Thoracic aorta (tissue), 2 donors: ENCODE measurements at regions not wholly inside any gene's neighbourhood (a gene's known extent, or its start where the extent isn't known, plus 50 kb on each side); places are given as distances from the start of the nearest gene placed in this dataset.
"Not testable (repeated sequence)": the region's sequence is repeated elsewhere in the genome, so short reads cannot be mapped to it uniquely, and the experiment has no call there.

Source experiments
- ATAC-seq: fragments of 150-250 bp; one replicate; pipeline ENCODE4 v1.8.0; 2017; ENCODE audit warnings: low read depth; ENCODE audit not compliant: insufficient number of reproducible peaks, low FRiP score
- DNase-seq: peaks from one replicate; pipeline ENCODE4 v3.0.0-alpha.2; 2020; ENCODE audit warnings: low spot score
- H3K27ac ChIP-seq, 2 donors: fragments of 200-600 bp; sonication (generic); 1 replicate in 1 of 2; 2 replicates in 1 of 2; pipeline ENCODE4 v1.5.1; 2016; ENCODE audit warnings: mild to moderate bottlenecking in 2 of 2, moderate library complexity in 2 of 2
- H3K27me3 ChIP-seq: fragments of 200-600 bp; sonication (generic); replicated peaks from 2 replicates; pipeline ENCODE4 v1.6.0; 2016; ENCODE audit warnings: mild to moderate bottlenecking; ENCODE audit not compliant: insufficient read depth
- H3K36me3 ChIP-seq: fragments of 200-600 bp; sonication (generic); one replicate; pipeline ENCODE4 v1.5.1; 2016
- H3K4me1 ChIP-seq, 2 donors: fragments of 200-600 bp; sonication (generic); 1 replicate in 1 of 2; 2 replicates in 1 of 2; pipeline versions ENCODE4 v1.5.1 to v1.6.0; 2016; ENCODE audit warnings: low read depth in 2 of 2, mild to moderate bottlenecking in 1 of 2; ENCODE audit not compliant: control insufficient read depth in 1 of 2
- H3K4me3 ChIP-seq: fragments of 200-600 bp; sonication (generic); 2 replicates; pipeline ENCODE4 v1.5.1; 2016; ENCODE audit warnings: mild to moderate bottlenecking
- H3K9me3 ChIP-seq: fragments of 200-600 bp; sonication (generic); 2 replicates; pipeline ENCODE4 v1.5.1; 2016
- TF ChIP-seq, protein P1 (sequence below): fragments of 200-600 bp; sonication (generic); IDR thresholded peaks from one replicate; pipeline ENCODE4 v1.5.1; 2019; ENCODE audit warnings: antibody characterized with exemption

DNA sequence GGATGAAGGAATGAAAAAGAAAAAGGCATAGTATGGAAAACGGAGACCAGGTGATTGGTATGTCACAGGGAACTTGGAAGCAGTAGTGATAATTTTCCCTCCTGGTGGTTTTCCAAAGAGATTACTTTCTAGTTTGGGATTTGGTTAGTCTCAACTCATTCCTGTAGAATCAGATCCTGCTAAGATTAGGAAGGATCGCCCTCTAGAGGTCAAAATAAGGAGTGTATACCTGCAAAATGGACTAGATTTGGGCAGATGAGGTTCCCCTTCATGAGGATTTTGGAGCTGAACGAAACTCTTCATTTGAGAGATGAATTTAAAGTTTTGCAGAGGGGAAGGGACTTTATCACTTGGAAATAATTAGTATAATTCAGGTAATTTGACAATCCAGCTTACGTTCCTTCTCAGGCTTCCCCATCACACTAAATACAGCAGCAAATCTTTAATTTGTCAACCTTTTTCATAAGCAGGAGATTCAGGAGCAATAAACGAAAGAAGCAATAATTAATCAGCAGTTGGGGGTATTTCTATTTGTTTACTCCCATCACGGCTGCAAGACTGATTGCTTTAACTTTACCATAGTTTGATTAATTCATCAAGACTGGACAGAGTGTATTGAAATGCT lies 65.2 kb downstream of the CCDC195 start:
- Histone ChIP-seq H3K27me3 (no peaks in the 10 kb centered on the region), H3K36me3 (no peaks in the 10 kb centered on the region), H3K9me3 (no peaks in the 10 kb centered on the region), H3K4me3 (no peak overlapping the region), H3K4me1 (no peaks in the 10 kb centered on the region), H3K27ac (no peak overlapping the region)
- TF ChIP-seq, protein P1, sequence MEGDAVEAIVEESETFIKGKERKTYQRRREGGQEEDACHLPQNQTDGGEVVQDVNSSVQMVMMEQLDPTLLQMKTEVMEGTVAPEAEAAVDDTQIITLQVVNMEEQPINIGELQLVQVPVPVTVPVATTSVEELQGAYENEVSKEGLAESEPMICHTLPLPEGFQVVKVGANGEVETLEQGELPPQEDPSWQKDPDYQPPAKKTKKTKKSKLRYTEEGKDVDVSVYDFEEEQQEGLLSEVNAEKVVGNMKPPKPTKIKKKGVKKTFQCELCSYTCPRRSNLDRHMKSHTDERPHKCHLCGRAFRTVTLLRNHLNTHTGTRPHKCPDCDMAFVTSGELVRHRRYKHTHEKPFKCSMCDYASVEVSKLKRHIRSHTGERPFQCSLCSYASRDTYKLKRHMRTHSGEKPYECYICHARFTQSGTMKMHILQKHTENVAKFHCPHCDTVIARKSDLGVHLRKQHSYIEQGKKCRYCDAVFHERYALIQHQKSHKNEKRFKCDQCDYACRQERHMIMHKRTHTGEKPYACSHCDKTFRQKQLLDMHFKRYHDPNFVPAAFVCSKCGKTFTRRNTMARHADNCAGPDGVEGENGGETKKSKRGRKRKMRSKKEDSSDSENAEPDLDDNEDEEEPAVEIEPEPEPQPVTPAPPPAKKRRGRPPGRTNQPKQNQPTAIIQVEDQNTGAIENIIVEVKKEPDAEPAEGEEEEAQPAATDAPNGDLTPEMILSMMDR, result peak; percentile 76
- ATAC-seq, result no peak
- DNase-seq, result no peak

DNA sequence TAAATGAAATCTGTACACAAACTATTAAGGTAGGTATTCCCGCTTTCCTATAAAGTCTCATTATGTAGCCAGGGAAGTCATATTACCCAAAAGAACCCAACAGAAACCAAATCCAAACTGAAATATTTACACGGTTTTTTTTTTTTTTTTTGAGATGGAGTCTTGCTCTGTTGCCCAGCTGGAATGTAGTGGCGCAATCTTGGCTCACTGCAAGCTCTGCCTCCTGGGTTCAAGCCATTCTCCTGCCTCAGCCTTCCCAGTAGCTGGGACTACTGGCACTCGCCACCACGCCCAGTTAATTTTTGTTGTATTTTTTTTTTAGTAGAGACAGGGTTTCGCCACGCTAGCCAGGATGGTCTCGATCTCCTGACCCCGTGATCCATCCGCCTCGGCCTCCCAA lies 62.5 kb upstream of the CUL3 start:
- not testable (repeated sequence) for DNase-seq, ATAC-seq, H3K27ac ChIP-seq, H3K9me3 ChIP-seq, H3K4me1 ChIP-seq, H3K36me3 ChIP-seq, H3K4me3 ChIP-seq, H3K27me3 ChIP-seq

DNA sequence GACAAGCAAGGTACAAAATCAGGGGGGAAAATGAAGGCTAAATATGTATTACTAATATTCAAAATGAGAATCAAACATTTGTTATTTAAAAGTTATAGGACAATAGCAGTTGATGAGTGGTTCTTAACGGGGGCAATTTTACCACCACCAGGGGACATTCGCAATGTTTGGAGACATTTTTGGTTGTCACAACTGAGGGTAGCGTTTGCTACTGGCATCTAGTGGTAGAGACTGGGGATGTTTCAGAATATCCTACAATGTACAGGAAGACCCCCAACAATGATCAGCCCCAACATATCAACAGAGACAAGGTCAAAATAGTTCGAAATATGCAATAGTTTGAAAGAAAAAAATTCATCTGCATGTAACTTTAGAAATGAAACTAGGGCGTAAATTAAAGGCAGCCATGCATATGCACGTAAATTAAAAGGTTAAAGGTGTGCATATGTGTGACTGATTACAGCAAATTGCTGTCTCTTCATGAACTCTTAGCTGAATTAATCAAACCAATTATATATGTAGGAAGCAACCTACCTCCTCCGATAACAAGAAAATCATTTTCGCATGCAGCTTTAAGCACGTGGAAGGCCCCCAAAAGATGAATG lies 61.2 kb upstream of the CUL3 start:
- H3K9me3 ChIP-seq, result no peaks in the 10 kb centered on the region
- H3K4me1 ChIP-seq, result no peaks in the 10 kb centered on the region
- no peak overlapping the region for H3K27ac ChIP-seq
- no peaks in the 10 kb centered on the region for H3K27me3 ChIP-seq
- TF ChIP-seq, protein P1, result peak; percentile 32
- H3K4me3 ChIP-seq, result no peak overlapping the region
- no peak for ATAC-seq
- no peak for DNase-seq
- no peaks in the 10 kb centered on the region for H3K36me3 ChIP-seq

DNA sequence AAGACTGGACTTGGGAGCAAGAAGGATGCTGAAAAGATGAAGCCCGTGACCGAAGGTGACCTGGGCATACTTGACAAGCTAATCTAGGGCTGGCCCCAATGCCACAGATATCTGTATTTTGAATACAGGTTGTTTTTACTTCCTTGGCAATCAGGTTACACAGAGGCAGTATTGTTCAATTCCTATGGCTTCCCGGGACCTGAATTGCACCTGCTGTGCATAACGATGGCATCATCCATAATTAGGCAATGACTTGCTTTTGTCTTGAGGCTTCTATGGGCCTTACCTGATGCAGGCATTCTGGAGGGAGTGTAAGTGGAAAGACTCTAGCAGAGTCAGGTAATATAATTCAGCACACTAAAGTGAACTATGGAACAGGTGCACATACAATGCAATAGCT lies 60.6 kb upstream of the CUL3 start:
- H3K9me3 ChIP-seq, result no peaks in the 10 kb centered on the region
- no peaks in the 10 kb centered on the region for H3K36me3 ChIP-seq
- no peak for ATAC-seq
- TF ChIP-seq, protein P1, result no peak
- no peak overlapping the region for H3K27ac ChIP-seq
- H3K4me1 ChIP-seq, result no peaks in the 10 kb centered on the region
- H3K27me3 ChIP-seq, result no peaks in the 10 kb centered on the region
- no peak overlapping the region for H3K4me3 ChIP-seq
- no peak for DNase-seq

DNA sequence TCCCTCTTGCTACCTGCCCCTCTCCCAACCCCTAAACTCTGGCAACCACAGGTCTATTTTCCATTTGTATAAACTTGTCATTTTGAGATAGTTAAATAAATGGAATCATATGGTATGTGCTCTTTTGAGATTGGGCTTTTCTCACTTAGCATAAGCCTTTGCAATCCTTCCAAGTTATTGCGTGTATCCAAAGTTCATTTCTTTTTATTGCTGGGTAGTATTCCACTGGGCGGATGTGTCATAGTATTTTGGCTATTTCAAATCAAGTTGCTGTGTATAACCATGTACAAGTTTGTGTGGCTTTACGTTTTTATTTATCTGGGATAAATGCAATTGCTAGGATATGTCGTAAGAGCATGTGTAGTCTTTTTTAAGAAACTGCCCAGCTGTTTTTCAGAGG lies 55.5 kb upstream of the CUL3 start:
- H3K4me1 ChIP-seq, result no peaks in the 10 kb centered on the region
- ATAC-seq (no peak), DNase-seq (no peak)
- H3K9me3 ChIP-seq, result no peaks in the 10 kb centered on the region
- H3K27me3 ChIP-seq, result no peaks in the 10 kb centered on the region
- H3K27ac ChIP-seq, result no peak overlapping the region
- no peak overlapping the region for H3K4me3 ChIP-seq
- H3K36me3 ChIP-seq, result no peaks in the 10 kb centered on the region
- TF ChIP-seq, protein P1, result no peak
